GM12878 (cell line): ENCODE measurements at regions not wholly inside any gene's neighbourhood (a gene's known extent, or its start where the extent isn't known, plus 50 kb on each side); places are given as distances from the start of the nearest gene placed in this dataset.

ENCODE experiments used
- ATAC-seq: fragments of 200-7000 bp; cut with Tn5 transposase; 3 replicates; pipeline ENCODE4 v1.9.1; 2020; ENCODE audit warnings: mild to moderate bottlenecking, moderate library complexity
- BruUV-seq: library from RNA; stranded (reverse); fragments of 400-500 nt; replicated peaks from 2 replicates; lab custom pipeline; 2021; lab: Mats Ljungman, UMichigan
- CTCF ChIA-PET: fragments of 300-600 bp; sonication (Branson Sonifier 250); formaldehyde crosslinking; extraction: SDS; loops from one replicate; lab custom pipeline; 2021; ENCODE audit warnings: inconsistent platforms; lab: Yijun Ruan, JAX
- POLR2A ChIA-PET: fragments of 350-600 bp; formaldehyde crosslinking; extraction: SDS; loops from one replicate; lab custom pipeline; 2021; ENCODE audit warnings: inconsistent platforms; lab: Charles Lee
- RAD21 ChIA-PET: fragments of 300-600 bp; sonication (Branson Sonifier 250); formaldehyde crosslinking; loops from one replicate; lab custom pipeline; 2023; ENCODE audit warnings: antibody characterized with exemption; ENCODE audit not compliant: unreplicated experiment; lab: Charles Lee
- SMC1A ChIA-PET: fragments of 300-600 bp; sonication (Branson Sonifier 250); formaldehyde crosslinking; loops from one replicate; lab custom pipeline; 2023; ENCODE audit not compliant: unreplicated experiment, uncharacterized antibody; lab: Charles Lee
- DNase-seq: peaks from one replicate; pipeline ENCODE4 v3.0.0-alpha.2; 2011; ENCODE audit warnings: low read depth, low spot score
- FAIRE-seq: peaks from 3 replicates; lab custom pipeline; 2011; peaks lifted over from hg19 to GRCh38; lab: Jason Lieb, UNC
- H2AFZ ChIP-seq: 2 replicates; pipeline ENCODE4 v1.6.0; 2011; ENCODE audit warnings: low read depth, low read length, control low read depth; ENCODE audit not compliant: control insufficient read depth
- H3K27ac ChIP-seq: 2 replicates; pipeline ENCODE4 v1.5.1; 2011; ENCODE audit warnings: control low read depth; ENCODE audit not compliant: control insufficient read depth, insufficient read depth
- H3K27me3 ChIP-seq, 2 experiments: replicated peaks in 1 of 2; 2 replicates each; pipeline versions ENCODE4 v1.6.0 to v1.6.1; 2011; ENCODE audit warnings: low read length in 1 of 2; ENCODE audit not compliant: control insufficient read depth in 2 of 2, insufficient read depth in 2 of 2
- H3K36me3 ChIP-seq, 2 experiments: 2 replicates each; pipeline ENCODE4 v1.5.1; 2011; ENCODE audit warnings: low read length in 1 of 2; ENCODE audit not compliant: control insufficient read depth in 2 of 2, insufficient read depth in 2 of 2
- H3K4me1 ChIP-seq: 2 replicates; pipeline ENCODE4 v1.6.1; 2011; ENCODE audit warnings: mild to moderate bottlenecking, low read length, moderate library complexity, mixed read lengths; ENCODE audit not compliant: control insufficient read depth, insufficient read depth
- H3K4me2 ChIP-seq: 2 replicates; pipeline ENCODE4 v1.6.0; 2011; ENCODE audit warnings: control low read depth; ENCODE audit not compliant: control insufficient read depth, insufficient read depth
- H3K4me3 ChIP-seq: fragments of 200-600 bp; sonication (generic); 2 replicates; pipeline ENCODE4 v1.5.1; 2016
- H3K79me2 ChIP-seq: 2 replicates; pipeline ENCODE4 v1.6.0; 2011; ENCODE audit warnings: low read length; ENCODE audit not compliant: control insufficient read depth, insufficient read depth
- H3K9ac ChIP-seq: 2 replicates; pipeline ENCODE4 v1.8.0; 2011; ENCODE audit warnings: low read length, control low read depth, mixed read lengths; ENCODE audit not compliant: control insufficient read depth, insufficient read depth
- H3K9me3 ChIP-seq: replicated peaks from 3 replicates; pipeline ENCODE4 v1.5.1; 2011; ENCODE audit warnings: mild to moderate bottlenecking, low read length; ENCODE audit not compliant: control insufficient read depth, insufficient read depth
- H4K20me1 ChIP-seq: 2 replicates; pipeline ENCODE4 v1.6.0; 2011; ENCODE audit not compliant: control insufficient read depth, insufficient read depth
- BHLHE40 ChIP-seq, 2 experiments: fragments of 450-650 bp in 1 of 2; IDR thresholded peaks; 2 replicates each; pipeline ENCODE4 v1.6.1; 2011 to 2017; ENCODE audit warnings: low read depth in 2 of 2, borderline replicate concordance in 1 of 2, improper control_type of control experiment in 1 of 2, low read length in 1 of 2, mild to moderate bottlenecking in 1 of 2
- EGR1 ChIP-seq, 2 experiments: IDR thresholded peaks; 1 replicate in 1 of 2; 2 replicates in 1 of 2; pipeline ENCODE4 v1.6.1; 2011 to 2012; ENCODE audit warnings: low read depth in 2 of 2, low read length in 2 of 2, borderline replicate concordance in 1 of 2, mild to moderate bottlenecking in 1 of 2, moderate library complexity in 1 of 2
- FOS ChIP-seq: IDR thresholded peaks from 3 replicates; pipeline ENCODE4 v1.6.1; 2011; ENCODE audit warnings: borderline replicate concordance; ENCODE audit not compliant: insufficient read length; ENCODE audit errors: extremely low read depth
- PAX8 ChIP-seq: fragments of 450-650 bp; IDR thresholded peaks from 2 replicates; pipeline ENCODE4 v1.6.1; 2017; ENCODE audit warnings: mild to moderate bottlenecking, moderate library complexity
- PBX3 ChIP-seq: IDR thresholded peaks from 2 replicates; pipeline ENCODE4 v1.6.1; 2011; ENCODE audit warnings: mild to moderate bottlenecking, low read depth, low read length, moderate library complexity; ENCODE audit not compliant: insufficient replicate concordance
- SIN3A ChIP-seq: IDR thresholded peaks from 2 replicates; pipeline ENCODE4 v1.6.1; 2012; ENCODE audit warnings: low read depth, low read length, improper control_type of control experiment
- TCF7 ChIP-seq: IDR thresholded peaks from 2 replicates; pipeline ENCODE4 v1.6.1; 2014; ENCODE audit warnings: antibody characterized with exemption, borderline replicate concordance
- ZBED1 ChIP-seq: IDR thresholded peaks from 2 replicates; pipeline ENCODE4 v1.6.1; 2016; ENCODE audit warnings: borderline replicate concordance
- ZBTB11 ChIP-seq: fragments of 450-650 bp; formaldehyde crosslinking; IDR thresholded peaks from 2 replicates; pipeline ENCODE4 v1.5.0; 2022; ENCODE audit warnings: mild to moderate bottlenecking, missing genetic modification characterization
- WGBS: methylation state at CpG from one replicate; pipeline ENCODE4 v1.1.6; 2016; ENCODE audit warnings: low lambda C conversion rate; ENCODE audit not compliant: insufficient replicate concordance, insufficient coverage; ENCODE audit errors: missing lambda C conversion rate; 5-methylcytosine and 5-hydroxymethylcytosine counted together
- in situ Hi-C: fragments of 300-500 bp; cut with MboI; formaldehyde crosslinking; loops from 9 replicates; pipeline ENCODE4 v1.14.3; 2018; ENCODE audit warnings: mixed read lengths
- intact Hi-C: fragments of 100-400 bp; cut with micrococcal nuclease; formaldehyde crosslinking; loops from one replicate; pipeline ENCODE4 v1.14.2; 2022; ENCODE audit not compliant: unreplicated experiment
- TF ChIP-seq, protein P1 (sequence below), 3 experiments: IDR thresholded peaks in 2 of 3; conservative IDR thresholded peaks in 1 of 3; 2 replicates each; pipeline ENCODE4 v1.5.1; 2011; ENCODE audit warnings: low read depth in 3 of 3, low read length in 3 of 3, mild to moderate bottlenecking in 3 of 3, control low read depth in 2 of 3, moderate library complexity in 2 of 3, inconsistent platforms in 1 of 3, mixed read lengths in 1 of 3; ENCODE audit not compliant: control insufficient read depth in 2 of 3, insufficient read depth in 1 of 3; ENCODE audit errors: extremely low read depth in 1 of 3
- TF ChIP-seq, protein P2 (sequence below): IDR thresholded peaks from 2 replicates; pipeline ENCODE4 v1.6.1; 2011; ENCODE audit warnings: low read depth, mild to moderate bottlenecking, low read length, moderate library complexity, borderline replicate concordance; ENCODE audit errors: extremely low read depth

GRCh38 chr3:5277612-5278236 lies 90.2 kb downstream of the EDEM1 start:
- SMC1A ChIA-PET = interaction anchor here (0.8 to 5.7 kb wide), 7 partner anchors 8 to 21 kb away, joined by 3 to 34 read pairs (median 4); no protein-coding TSS in a partner anchor
- no TSS peak for BruUV-seq
- TF ChIP-seq BHLHE40 (IDR thresholded peaks at IDR 0.05; ENCODE audit: borderline replicate concordance in 1 of 2, low read depth in 2 of 2, low read length in 1 of 2) (no peak), EGR1 (IDR thresholded peaks at IDR 0.05; ENCODE audit: borderline replicate concordance in 1 of 2, low read depth in 2 of 2, low read length in 2 of 2) (no peak), ZBED1 (no peak), SIN3A (no peak), ZBTB11 (CRISPR knock-in tag) (no peak), TCF7 (no peak), PAX8 (no peak), FOS (no peak), PBX3 (no peak)
- TF ChIP-seq, protein P1, sequence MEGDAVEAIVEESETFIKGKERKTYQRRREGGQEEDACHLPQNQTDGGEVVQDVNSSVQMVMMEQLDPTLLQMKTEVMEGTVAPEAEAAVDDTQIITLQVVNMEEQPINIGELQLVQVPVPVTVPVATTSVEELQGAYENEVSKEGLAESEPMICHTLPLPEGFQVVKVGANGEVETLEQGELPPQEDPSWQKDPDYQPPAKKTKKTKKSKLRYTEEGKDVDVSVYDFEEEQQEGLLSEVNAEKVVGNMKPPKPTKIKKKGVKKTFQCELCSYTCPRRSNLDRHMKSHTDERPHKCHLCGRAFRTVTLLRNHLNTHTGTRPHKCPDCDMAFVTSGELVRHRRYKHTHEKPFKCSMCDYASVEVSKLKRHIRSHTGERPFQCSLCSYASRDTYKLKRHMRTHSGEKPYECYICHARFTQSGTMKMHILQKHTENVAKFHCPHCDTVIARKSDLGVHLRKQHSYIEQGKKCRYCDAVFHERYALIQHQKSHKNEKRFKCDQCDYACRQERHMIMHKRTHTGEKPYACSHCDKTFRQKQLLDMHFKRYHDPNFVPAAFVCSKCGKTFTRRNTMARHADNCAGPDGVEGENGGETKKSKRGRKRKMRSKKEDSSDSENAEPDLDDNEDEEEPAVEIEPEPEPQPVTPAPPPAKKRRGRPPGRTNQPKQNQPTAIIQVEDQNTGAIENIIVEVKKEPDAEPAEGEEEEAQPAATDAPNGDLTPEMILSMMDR (IDR thresholded peaks at IDR 0.05 in 2 of 3, conservative IDR thresholded peaks at IDR 0.05 in 1 of 3; ENCODE audit: control insufficient read depth in 2 of 3, extremely low read depth in 1 of 3, insufficient read depth in 1 of 3, low read depth in 3 of 3, low read length in 3 of 3) = no peak
- TF ChIP-seq, protein P2, sequence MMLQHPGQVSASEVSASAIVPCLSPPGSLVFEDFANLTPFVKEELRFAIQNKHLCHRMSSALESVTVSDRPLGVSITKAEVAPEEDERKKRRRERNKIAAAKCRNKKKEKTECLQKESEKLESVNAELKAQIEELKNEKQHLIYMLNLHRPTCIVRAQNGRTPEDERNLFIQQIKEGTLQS = no peak
- FAIRE-seq (no peak), ATAC-seq (no peak), DNase-seq (no peak)
- intact Hi-C loops (no loop called here), in situ Hi-C loops (no loop called here)
- no peaks in the 10 kb centered on the region; the same call in 2 of the 3 replicates for H3K9me3 ChIP-seq
- H2AFZ ChIP-seq = no peak overlapping the region
- WGBS = 28% methylated on average over 3 of the region's 3 CpGs
- POLR2A ChIA-PET = interaction anchor here (0.7 to 1.2 kb wide), 3 partner anchors 15 to 45 kb away, joined by 3 to 4 read pairs (median 3); no protein-coding TSS in a partner anchor
- CTCF ChIA-PET = interaction anchor here (0.6 to 1.4 kb wide), 6 partner anchors 13 to 72 kb away, joined by 3 to 4 read pairs (median 3); no protein-coding TSS in a partner anchor
- no peaks in the 10 kb centered on the region for H3K36me3 ChIP-seq
- H3K4me1 ChIP-seq = no peaks in the 10 kb centered on the region
- H3K9ac ChIP-seq = no peak overlapping the region
- H3K27me3 ChIP-seq = no peaks in the 10 kb centered on the region
- H3K4me3 ChIP-seq = no peak overlapping the region
- H3K27ac ChIP-seq = no peak overlapping the region
- no peak overlapping the region for H3K4me2 ChIP-seq
- H3K79me2 ChIP-seq = no peaks in the 10 kb centered on the region
- no peaks in the 10 kb centered on the region for H4K20me1 ChIP-seq
- RAD21 ChIA-PET = interaction anchor here (4.9 kb wide), 1 partner anchor 20 kb away, joined by 21 read pairs; no protein-coding TSS in a partner anchor
